Gastroesophageal sphincter (tissue), 3 donors: ENCODE measurements at regions not wholly inside any gene's neighbourhood (a gene's known extent, or its start where the extent isn't known, plus 50 kb on each side); places are given as distances from the start of the nearest gene placed in this dataset.

Experiments
- CTCF ChIP-seq, 4 experiments: fragments of 200-600 bp in 2 of 4; fragments of 450-650 bp in 2 of 4; sonication (generic) in 1 of 4; IDR thresholded peaks; one replicate each; pipeline ENCODE4 v1.5.1; 2017 to 2019; ENCODE audit warnings: antibody characterized with exemption in 4 of 4, mild to moderate bottlenecking in 2 of 4, moderate library complexity in 2 of 4
- EP300 ChIP-seq: sonication (generic); formaldehyde crosslinking; IDR thresholded peaks from one replicate; pipeline ENCODE4 v1.6.1; 2017; ENCODE audit warnings: antibody characterized with exemption, mild to moderate bottlenecking
- POLR2A ChIP-seq, 2 donors: fragments of 450-650 bp; IDR thresholded peaks; one replicate each; pipeline ENCODE4 v1.6.1; 2017; ENCODE audit warnings: antibody characterized with exemption in 2 of 2, mild to moderate bottlenecking in 2 of 2, moderate library complexity in 1 of 2
- POLR2AphosphoS5 ChIP-seq: sonication (generic); formaldehyde crosslinking; IDR thresholded peaks from one replicate; pipeline ENCODE4 v1.6.1; 2017; ENCODE audit warnings: antibody characterized with exemption

GRCh38 chr5:8209500-8209899 is 340.6 kb downstream of the MTRR start:
- TF ChIP-seq CTCF (IDR thresholded peaks at IDR 0.05) (no peak), POLR2A (IDR thresholded peaks at IDR 0.05) (no peak), EP300 (no peak), POLR2AphosphoS5 (no peak)
